ENCODE measurements at regions not wholly inside any gene's neighbourhood (a gene's known extent, or its start where the extent isn't known, plus 50 kb on each side); places are given as distances from the start of the nearest gene placed in this dataset.

- H3K4me3 ChIP-seq (ENCODE audit: low read depth, low read length): no peak overlapping the region
- no peak for DNase-seq (ENCODE audit: low read depth)
- TF ChIP-seq POLR2A (IDR thresholded peaks at IDR 0.05; ENCODE audit: extremely low read depth, insufficient read length) (no peak), MYC (IDR thresholded peaks at IDR 0.05; ENCODE audit: low read depth, low read length) (no peak), CTCF (IDR thresholded peaks at IDR 0.05; ENCODE audit: low read depth, low read length) (no peak), MAX (IDR thresholded peaks at IDR 0.05; ENCODE audit: low read depth, low read length) (no peak)
These were observed 96.4 kb downstream of the TMEM170B start for GRCh38 chr6:11633741-11634509.

GRCh38 chr6:11634948-11635347, 97.4 kb downstream of the TMEM170B start:
- H3K4me3 ChIP-seq (ENCODE audit: low read depth, low read length): no peak overlapping the region
- no peak for DNase-seq (ENCODE audit: low read depth)
- TF ChIP-seq MYC (IDR thresholded peaks at IDR 0.05; ENCODE audit: low read depth, low read length): no peak
- no peak for TF ChIP-seq CTCF (IDR thresholded peaks at IDR 0.05; ENCODE audit: low read depth, low read length)
- TF ChIP-seq POLR2A (IDR thresholded peaks at IDR 0.05; ENCODE audit: extremely low read depth, insufficient read length): no peak
- TF ChIP-seq MAX (IDR thresholded peaks at IDR 0.05; ENCODE audit: low read depth, low read length): no peak

- no peak overlapping the region for H3K4me3 ChIP-seq (ENCODE audit: low read depth, low read length)
- no peak for TF ChIP-seq CTCF (IDR thresholded peaks at IDR 0.05; ENCODE audit: low read depth, low read length)
- TF ChIP-seq MAX (IDR thresholded peaks at IDR 0.05; ENCODE audit: low read depth, low read length): no peak
- TF ChIP-seq POLR2A (IDR thresholded peaks at IDR 0.05; ENCODE audit: extremely low read depth, insufficient read length): no peak
- TF ChIP-seq MYC (IDR thresholded peaks at IDR 0.05; ENCODE audit: low read depth, low read length): no peak
- no peak for DNase-seq (ENCODE audit: low read depth)
These were observed 98.6 kb downstream of the TMEM170B start for GRCh38 chr6:11636121-11636520.

GRCh38 chr6:11637266-11637665, 99.7 kb downstream of the TMEM170B start:
- no peak overlapping the region for H3K4me3 ChIP-seq (ENCODE audit: low read depth, low read length)
- DNase-seq (ENCODE audit: low read depth): no peak
- TF ChIP-seq MYC (IDR thresholded peaks at IDR 0.05; ENCODE audit: low read depth, low read length): no peak

- DNase-seq (ENCODE audit: low read depth): no peak
- no peak overlapping the region for H3K4me3 ChIP-seq (ENCODE audit: low read depth, low read length)
- no peak for TF ChIP-seq POLR2A (IDR thresholded peaks at IDR 0.05; ENCODE audit: extremely low read depth, insufficient read length)
- TF ChIP-seq MAX (IDR thresholded peaks at IDR 0.05; ENCODE audit: low read depth, low read length): no peak
- TF ChIP-seq CTCF (IDR thresholded peaks at IDR 0.05; ENCODE audit: low read depth, low read length): no peak
- no peak for TF ChIP-seq MYC (IDR thresholded peaks at IDR 0.05; ENCODE audit: low read depth, low read length)
These were observed 102.1 kb downstream of the TMEM170B start for GRCh38 chr6:11639376-11640235.

- TF ChIP-seq POLR2A (IDR thresholded peaks at IDR 0.05; ENCODE audit: extremely low read depth, insufficient read length): no peak
- no peak for TF ChIP-seq MYC (IDR thresholded peaks at IDR 0.05; ENCODE audit: low read depth, low read length)
- TF ChIP-seq CTCF (IDR thresholded peaks at IDR 0.05; ENCODE audit: low read depth, low read length): no peak
- TF ChIP-seq MAX (IDR thresholded peaks at IDR 0.05; ENCODE audit: low read depth, low read length): no peak
These were observed 102.9 kb downstream of the TMEM170B start for GRCh38 chr6:11640486-11640885.

More at GRCh38 chr6:11640486-11640885, 102.9 kb downstream of the TMEM170B start:
- no peak for DNase-seq (ENCODE audit: low read depth)
- no peak overlapping the region for H3K4me3 ChIP-seq (ENCODE audit: low read depth, low read length)

Data from NB4 (cell line).